Calu3 (cell line): ENCODE measurements at regions not wholly inside any gene's neighbourhood (a gene's known extent, or its start where the extent isn't known, plus 50 kb on each side); places are given as distances from the start of the nearest gene placed in this dataset.

ENCODE experiments used
- BruUV-seq: library from RNA; stranded (reverse); fragments of 400-500 nt; replicated peaks from 2 replicates; lab custom pipeline; 2021; lab: Mats Ljungman, UMichigan
- CTCF ChIA-PET: fragments of 300-600 bp; sonication (Branson Sonifier 250); formaldehyde crosslinking; loops from one replicate; lab custom pipeline; 2022; ENCODE audit warnings: antibody characterized with exemption; lab: Charles Lee
- DNase-seq: peaks from one replicate; pipeline ENCODE4 v3.0.0; 2022
- H3K27ac Mint-ChIP-seq: one replicate; pipeline ENCODE4 v1.8.0; 2022; ENCODE audit warnings: mixed read lengths; ENCODE audit not compliant: unreplicated experiment
- H3K27me3 Mint-ChIP-seq: one replicate; pipeline ENCODE4 v1.8.0; 2022; ENCODE audit warnings: mixed read lengths; ENCODE audit not compliant: unreplicated experiment
- H3K36me3 Mint-ChIP-seq: one replicate; pipeline ENCODE4 v1.8.0; 2022; ENCODE audit warnings: mild to moderate bottlenecking, moderate library complexity, mixed read lengths; ENCODE audit not compliant: insufficient read depth, unreplicated experiment
- H3K4me1 Mint-ChIP-seq: one replicate; pipeline ENCODE4 v1.8.0; 2022; ENCODE audit warnings: mild to moderate bottlenecking, low read depth, mixed read lengths; ENCODE audit not compliant: unreplicated experiment
- H3K4me3 Mint-ChIP-seq: one replicate; pipeline ENCODE4 v1.8.0; 2022; ENCODE audit warnings: mild to moderate bottlenecking, low read depth, moderate library complexity, mixed read lengths; ENCODE audit not compliant: unreplicated experiment
- H3K9me3 Mint-ChIP-seq: one replicate; pipeline ENCODE4 v1.8.0; 2022; ENCODE audit warnings: low read depth, mixed read lengths; ENCODE audit not compliant: unreplicated experiment
- intact Hi-C: fragments of 100-400 bp; cut with micrococcal nuclease; formaldehyde crosslinking; loops from one replicate; pipeline ENCODE4 v1.10.0; 2022; ENCODE audit not compliant: unreplicated experiment
- TF ChIP-seq, protein P1 (sequence below): fragments of 200-600 bp; IDR thresholded peaks from one replicate; pipeline ENCODE4 v1.8.0; 2022; ENCODE audit warnings: antibody characterized with exemption; ENCODE audit not compliant: unreplicated experiment

DNA sequence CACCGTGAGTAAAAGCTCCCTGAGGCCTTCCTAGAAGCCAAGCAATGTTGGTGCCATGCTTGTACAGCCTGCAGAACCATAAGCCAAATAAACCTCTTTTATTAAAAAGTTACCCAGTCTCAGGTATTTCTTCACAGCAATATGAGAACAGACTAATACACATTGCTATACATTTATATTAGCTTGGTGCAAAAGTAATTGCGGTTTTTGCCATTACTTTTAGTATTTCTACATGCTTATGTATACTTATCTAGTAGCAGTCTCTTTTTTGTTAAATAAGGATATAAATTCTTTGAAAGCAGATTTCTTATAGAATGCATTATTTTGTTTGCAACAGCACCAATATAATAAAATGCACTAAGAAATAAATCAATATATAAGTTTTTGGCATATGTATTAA is 619.6 kb downstream of the FSCB start:
- Mint-ChIP-seq H3K4me1 (no peaks in the 10 kb centered on the region), H3K36me3 (no peaks in the 10 kb centered on the region), H3K27me3 (no peaks in the 10 kb centered on the region), H3K4me3 (no peak overlapping the region), H3K27ac (no peak overlapping the region), H3K9me3 (peaks cover 11% of the 10 kb centered on the region)
- intact Hi-C loops, result no loop called here
- no TSS peak for BruUV-seq
- DNase-seq, result no peak
- CTCF ChIA-PET, result no interaction called here
- TF ChIP-seq, protein P1, sequence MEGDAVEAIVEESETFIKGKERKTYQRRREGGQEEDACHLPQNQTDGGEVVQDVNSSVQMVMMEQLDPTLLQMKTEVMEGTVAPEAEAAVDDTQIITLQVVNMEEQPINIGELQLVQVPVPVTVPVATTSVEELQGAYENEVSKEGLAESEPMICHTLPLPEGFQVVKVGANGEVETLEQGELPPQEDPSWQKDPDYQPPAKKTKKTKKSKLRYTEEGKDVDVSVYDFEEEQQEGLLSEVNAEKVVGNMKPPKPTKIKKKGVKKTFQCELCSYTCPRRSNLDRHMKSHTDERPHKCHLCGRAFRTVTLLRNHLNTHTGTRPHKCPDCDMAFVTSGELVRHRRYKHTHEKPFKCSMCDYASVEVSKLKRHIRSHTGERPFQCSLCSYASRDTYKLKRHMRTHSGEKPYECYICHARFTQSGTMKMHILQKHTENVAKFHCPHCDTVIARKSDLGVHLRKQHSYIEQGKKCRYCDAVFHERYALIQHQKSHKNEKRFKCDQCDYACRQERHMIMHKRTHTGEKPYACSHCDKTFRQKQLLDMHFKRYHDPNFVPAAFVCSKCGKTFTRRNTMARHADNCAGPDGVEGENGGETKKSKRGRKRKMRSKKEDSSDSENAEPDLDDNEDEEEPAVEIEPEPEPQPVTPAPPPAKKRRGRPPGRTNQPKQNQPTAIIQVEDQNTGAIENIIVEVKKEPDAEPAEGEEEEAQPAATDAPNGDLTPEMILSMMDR, result no peak

DNA sequence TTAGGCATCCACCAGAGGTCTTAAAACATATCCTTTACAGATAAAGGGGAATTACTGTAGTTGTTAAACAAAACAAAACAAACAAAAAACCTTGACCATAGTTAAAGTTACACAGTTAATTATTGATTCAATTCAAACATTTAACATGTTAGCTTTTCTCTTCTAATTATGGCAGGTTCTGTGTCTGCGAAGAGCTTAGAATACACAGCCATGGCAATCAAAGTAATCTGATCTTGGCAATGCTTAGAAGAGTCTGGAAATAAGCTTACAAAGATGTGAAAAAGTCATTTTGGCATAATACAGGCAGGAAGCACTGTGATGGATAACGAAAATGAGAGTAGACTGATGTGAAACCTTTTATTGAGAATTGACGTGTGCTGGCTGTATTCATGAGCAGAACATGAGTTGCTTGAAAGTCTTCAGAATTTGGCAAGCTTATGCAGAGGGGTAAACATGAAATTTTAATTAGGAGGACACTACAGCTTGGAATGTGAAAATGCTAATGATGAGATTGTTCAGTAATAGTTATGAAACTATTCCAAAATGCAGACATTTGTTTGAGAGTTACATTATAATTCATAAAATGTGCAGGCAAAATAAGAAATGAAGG is 629.6 kb downstream of the FSCB start:
- CTCF ChIA-PET, result no interaction called here
- BruUV-seq, result no TSS peak
- Mint-ChIP-seq H3K36me3 (no peaks in the 10 kb centered on the region), H3K27ac (no peak overlapping the region), H3K9me3 (no peaks in the 10 kb centered on the region), H3K4me3 (no peak overlapping the region), H3K27me3 (no peaks in the 10 kb centered on the region), H3K4me1 (no peaks in the 10 kb centered on the region)
- intact Hi-C loops, result no loop called here
- TF ChIP-seq, protein P1, result no peak
- no peak for DNase-seq

DNA sequence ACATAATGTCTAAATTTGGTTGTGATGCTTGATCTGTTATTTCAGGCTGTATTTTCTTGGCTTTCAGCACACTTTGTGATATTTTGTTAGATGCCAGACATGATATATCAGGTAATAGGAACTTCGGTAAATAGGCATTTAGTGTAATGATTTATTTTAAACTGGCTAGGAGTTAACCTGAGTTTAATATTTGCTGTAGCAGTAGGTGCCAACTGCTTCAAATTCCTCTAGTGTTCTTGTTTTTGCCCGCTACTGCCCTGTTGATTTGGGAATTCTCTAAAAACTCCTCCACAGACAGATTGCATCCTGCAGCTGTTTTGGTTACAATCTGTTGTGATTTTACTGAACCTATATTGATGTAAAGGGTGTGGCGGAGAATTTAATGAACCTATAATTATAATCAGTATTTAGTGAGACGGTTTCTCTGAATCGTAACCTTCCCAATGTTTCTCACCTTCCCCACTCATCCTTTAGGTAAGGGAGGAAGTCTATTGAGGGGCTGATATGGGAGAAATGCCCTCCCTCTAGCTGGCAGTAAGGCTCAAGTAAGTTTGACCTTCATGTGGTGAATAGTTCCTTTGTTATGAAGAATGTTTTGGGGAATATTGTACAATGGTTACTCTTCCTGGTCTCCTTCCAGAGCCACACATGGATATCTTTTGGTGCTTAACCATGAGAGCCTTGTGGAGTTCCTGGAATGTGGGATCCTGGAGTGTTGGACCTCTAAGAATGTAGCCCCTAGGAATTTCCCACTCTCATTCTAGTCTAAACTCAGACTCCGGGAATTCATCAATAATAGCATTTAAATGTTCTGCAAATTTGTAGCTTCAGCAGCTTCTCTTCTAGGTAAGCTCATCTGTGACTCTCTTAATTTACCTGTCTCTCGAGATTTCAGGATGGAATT is 634.1 kb downstream of the FSCB start:
- H3K27me3 Mint-ChIP-seq, result no peaks in the 10 kb centered on the region
- TF ChIP-seq, protein P1, result no peak
- no peak for DNase-seq

DNA sequence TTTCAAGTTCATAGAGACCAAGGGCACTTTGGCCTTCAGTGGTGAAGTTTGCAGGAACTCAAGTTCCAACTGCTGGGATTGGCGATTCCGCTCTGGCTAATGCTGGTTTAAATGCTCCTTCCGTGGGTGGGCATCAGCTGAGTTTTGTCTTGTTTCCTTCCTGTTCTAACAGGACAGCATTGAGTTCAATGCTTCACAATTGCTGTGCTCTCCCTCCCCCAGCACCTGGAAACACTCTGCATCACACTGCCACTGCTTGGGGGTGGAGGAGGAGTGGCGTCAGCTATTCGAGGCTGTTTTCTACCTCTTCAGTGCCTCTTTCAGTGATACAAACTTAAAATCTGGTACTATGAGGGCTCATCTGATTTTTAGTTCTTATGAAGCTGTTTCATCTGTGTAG is 634.9 kb downstream of the FSCB start:
- H3K4me3 Mint-ChIP-seq, result no peak overlapping the region
- CTCF ChIA-PET, result no interaction called here
- H3K27ac Mint-ChIP-seq, result no peak overlapping the region
- H3K36me3 Mint-ChIP-seq, result no peaks in the 10 kb centered on the region
- intact Hi-C loops, result no loop called here
- DNase-seq, result no peak
- H3K27me3 Mint-ChIP-seq, result no peaks in the 10 kb centered on the region
- H3K9me3 Mint-ChIP-seq, result peaks cover 3% of the 10 kb centered on the region
- no TSS peak for BruUV-seq
- TF ChIP-seq, protein P1, result no peak
- H3K4me1 Mint-ChIP-seq, result no peaks in the 10 kb centered on the region

More for the DNA sequence above, 634.1 kb downstream of the FSCB start:
- H3K4me1 Mint-ChIP-seq, result no peaks in the 10 kb centered on the region
- intact Hi-C loops, result no loop called here
- no peaks in the 10 kb centered on the region for H3K9me3 Mint-ChIP-seq
- H3K4me3 Mint-ChIP-seq, result no peak overlapping the region
- BruUV-seq, result no TSS peak
- H3K36me3 Mint-ChIP-seq, result no peaks in the 10 kb centered on the region
- CTCF ChIA-PET, result no interaction called here
- H3K27ac Mint-ChIP-seq, result no peak overlapping the region
